Lung (tissue), 11 donors: ENCODE measurements at regions not wholly inside any gene's neighbourhood (a gene's known extent, or its start where the extent isn't known, plus 50 kb on each side); places are given as distances from the start of the nearest gene placed in this dataset.

Source experiments
- ATAC-seq: fragments of 200-7000 bp; cut with Tn5 transposase; one replicate; pipeline ENCODE4 v1.9.1; 2020; ENCODE audit warnings: moderate number of reproducible peaks; ENCODE audit not compliant: insufficient read depth, low FRiP score
- DNase-seq, 3 donors: peaks; one replicate each; pipeline ENCODE4 v3.0.0-alpha.2; 2013 to 2017
- H3K27ac ChIP-seq, 2 donors: one replicate each; pipeline ENCODE4 v1.5.1; 2013; ENCODE audit warnings: mild to moderate bottlenecking in 2 of 2, moderate library complexity in 2 of 2, control low read depth in 1 of 2, inconsistent platforms in 1 of 2, low read depth in 1 of 2, low read length in 1 of 2
- H3K27me3 ChIP-seq, 3 donors: one replicate each; pipeline ENCODE4 v1.5.1; 2013; ENCODE audit warnings: low read length in 2 of 3; ENCODE audit not compliant: control insufficient read depth in 3 of 3, insufficient read depth in 3 of 3
- H3K36me3 ChIP-seq, 4 donors: one replicate each; pipeline ENCODE4 v1.5.1; 2013; ENCODE audit warnings: low read length in 4 of 4, mild to moderate bottlenecking in 1 of 4, moderate library complexity in 1 of 4; ENCODE audit not compliant: control insufficient read depth in 4 of 4, insufficient read depth in 4 of 4
- H3K4me1 ChIP-seq, 5 donors: one replicate each; pipeline ENCODE4 v1.5.1; 2013; ENCODE audit warnings: low read length in 5 of 5, mild to moderate bottlenecking in 2 of 5, moderate library complexity in 1 of 5; ENCODE audit not compliant: control insufficient read depth in 5 of 5, insufficient read depth in 5 of 5
- H3K4me3 ChIP-seq: one replicate; pipeline ENCODE4 v1.5.1; 2013; ENCODE audit warnings: mild to moderate bottlenecking, control low read depth, moderate library complexity
- H3K9ac ChIP-seq, 2 donors: one replicate each; pipeline ENCODE4 v1.5.1; 2013; ENCODE audit warnings: low read length in 2 of 2, control low read depth in 1 of 2; ENCODE audit not compliant: insufficient read depth in 1 of 2
- H3K9me3 ChIP-seq, 4 donors: one replicate each; pipeline ENCODE4 v1.5.1; 2013; ENCODE audit warnings: low read length in 3 of 4, mild to moderate bottlenecking in 1 of 4, moderate library complexity in 1 of 4; ENCODE audit not compliant: control insufficient read depth in 4 of 4, insufficient read depth in 3 of 4
- WGBS, 2 donors: extraction: QIAGEN DNeasy Blood & Tissue Kit; methylation state at CpG; one replicate each; pipeline ENCODE4 v1.1.7; 2013; 5-methylcytosine and 5-hydroxymethylcytosine counted together
- TF ChIP-seq, protein P1 (sequence below): IDR thresholded peaks from 2 replicates; pipeline ENCODE4 v1.5.1; 2012; ENCODE audit warnings: mild to moderate bottlenecking; ENCODE audit errors: control extremely low read depth, extremely low read depth
- donor health status: control.
- donor health status: control.
- donor health status: Bipolar disorder and iron deficiency.
- donor health status: healthy.
- donor health status: DM: yes; HTN: yes; CAD: no.

DNA sequence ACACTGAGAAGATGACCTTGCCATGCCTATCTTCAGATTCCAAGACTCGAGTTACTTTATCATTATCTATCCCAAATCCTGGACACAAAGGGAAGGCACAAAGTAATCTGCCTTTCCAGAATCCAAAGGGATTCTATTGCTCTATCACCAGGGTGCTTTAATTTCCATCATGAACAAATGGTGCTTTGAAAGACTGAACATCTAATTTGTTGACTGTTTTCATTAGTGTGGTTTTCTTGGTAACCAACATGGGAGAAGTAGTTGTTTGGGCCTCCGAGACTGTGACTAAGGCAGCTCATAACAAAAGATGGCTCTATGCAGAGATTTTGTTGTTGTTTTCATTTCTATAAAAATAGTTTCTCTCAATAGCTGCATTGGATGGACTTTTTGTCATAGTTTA is 441.0 kb upstream of the SOX9 start:
- DNase-seq = no peak
- Histone ChIP-seq H3K4me3 (no peak overlapping the region), H3K27ac (no peak overlapping the region), H3K27me3 (no peaks in the 10 kb centered on the region), H3K9me3 (no peaks in the 10 kb centered on the region), H3K36me3 (no peaks in the 10 kb centered on the region), H3K4me1 (no peaks in the 10 kb centered on the region), H3K9ac (no peak overlapping the region)
- TF ChIP-seq, protein P1, sequence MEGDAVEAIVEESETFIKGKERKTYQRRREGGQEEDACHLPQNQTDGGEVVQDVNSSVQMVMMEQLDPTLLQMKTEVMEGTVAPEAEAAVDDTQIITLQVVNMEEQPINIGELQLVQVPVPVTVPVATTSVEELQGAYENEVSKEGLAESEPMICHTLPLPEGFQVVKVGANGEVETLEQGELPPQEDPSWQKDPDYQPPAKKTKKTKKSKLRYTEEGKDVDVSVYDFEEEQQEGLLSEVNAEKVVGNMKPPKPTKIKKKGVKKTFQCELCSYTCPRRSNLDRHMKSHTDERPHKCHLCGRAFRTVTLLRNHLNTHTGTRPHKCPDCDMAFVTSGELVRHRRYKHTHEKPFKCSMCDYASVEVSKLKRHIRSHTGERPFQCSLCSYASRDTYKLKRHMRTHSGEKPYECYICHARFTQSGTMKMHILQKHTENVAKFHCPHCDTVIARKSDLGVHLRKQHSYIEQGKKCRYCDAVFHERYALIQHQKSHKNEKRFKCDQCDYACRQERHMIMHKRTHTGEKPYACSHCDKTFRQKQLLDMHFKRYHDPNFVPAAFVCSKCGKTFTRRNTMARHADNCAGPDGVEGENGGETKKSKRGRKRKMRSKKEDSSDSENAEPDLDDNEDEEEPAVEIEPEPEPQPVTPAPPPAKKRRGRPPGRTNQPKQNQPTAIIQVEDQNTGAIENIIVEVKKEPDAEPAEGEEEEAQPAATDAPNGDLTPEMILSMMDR = no peak
- no peak for ATAC-seq
- 82 to 93% methylated on average over 2 of the region's 2 CpGs for WGBS, 2 donors

DNA sequence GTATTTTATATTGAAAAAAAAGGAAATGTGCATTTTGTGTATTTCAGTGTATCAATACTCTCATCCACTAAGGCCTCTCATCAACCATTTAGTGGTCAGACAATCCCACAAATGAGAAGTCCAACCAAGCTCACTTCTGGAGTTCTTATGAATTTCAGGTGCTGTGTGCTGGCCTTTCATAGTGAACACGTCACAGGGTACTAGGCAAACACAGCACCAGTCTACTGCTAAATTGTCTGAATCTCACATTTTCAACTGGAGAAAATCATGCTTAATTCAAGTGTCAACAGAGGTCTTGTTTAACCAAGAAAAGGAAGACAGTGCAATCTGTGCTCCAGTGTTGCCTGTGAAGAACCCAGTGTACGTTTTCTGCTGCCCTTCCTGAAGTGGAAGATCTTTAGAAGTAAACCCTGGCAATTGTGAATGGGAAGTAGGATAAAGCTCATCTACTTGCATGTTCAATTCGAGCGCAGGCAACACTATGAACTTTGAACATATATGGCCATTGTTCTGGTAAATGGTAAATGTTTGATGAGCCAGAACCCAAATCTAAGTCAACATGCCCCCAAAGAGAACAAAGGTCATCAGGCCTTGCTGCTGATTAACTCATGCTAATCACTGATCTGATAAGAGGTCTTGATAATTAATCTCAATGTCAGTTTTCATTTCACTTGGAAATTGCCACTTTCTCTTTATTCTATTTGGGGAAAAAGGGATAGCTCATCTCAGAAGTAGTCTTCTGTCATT is 439.2 kb upstream of the SOX9 start:
- TF ChIP-seq, protein P1 = no peak
- Histone ChIP-seq H3K4me3 (no peak overlapping the region), H3K4me1 (no peaks in the 10 kb centered on the region), H3K9me3 (no peaks in the 10 kb centered on the region), H3K36me3 (no peaks in the 10 kb centered on the region), H3K9ac (no peak overlapping the region), H3K27me3 (no peaks in the 10 kb centered on the region), H3K27ac (no peak overlapping the region)
- ATAC-seq = no peak
- WGBS, 2 donors = 74 to 81% methylated on average over 4 of the region's 4 CpGs
- no peak for DNase-seq

DNA sequence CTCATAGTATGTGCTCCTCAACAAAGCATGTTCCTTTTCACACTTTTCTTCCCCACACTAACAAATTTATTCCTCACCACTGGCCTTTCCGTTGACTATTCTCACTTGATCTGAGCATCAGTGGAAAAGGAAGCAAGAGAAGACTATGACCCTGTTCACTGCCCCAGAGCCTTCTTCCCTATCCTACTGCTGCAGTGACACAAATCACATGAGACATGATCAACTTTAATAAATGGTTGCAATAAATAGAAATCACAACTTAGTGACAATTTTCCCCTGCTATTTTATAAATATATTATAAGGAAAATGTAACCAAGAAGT is 438.7 kb upstream of the SOX9 start:
- H3K4me3 ChIP-seq = no peak overlapping the region
- H3K27me3 ChIP-seq = no peaks in the 10 kb centered on the region
- no peak for ATAC-seq
- H3K9ac ChIP-seq = no peak overlapping the region
- H3K36me3 ChIP-seq = no peaks in the 10 kb centered on the region
- 88 to 90% methylated on average over 1 of the region's 1 CpG for WGBS, 2 donors
- H3K4me1 ChIP-seq = no peaks in the 10 kb centered on the region
- H3K9me3 ChIP-seq = no peaks in the 10 kb centered on the region
- DNase-seq = no peak
- H3K27ac ChIP-seq = no peak overlapping the region
- TF ChIP-seq, protein P1 = no peak

DNA sequence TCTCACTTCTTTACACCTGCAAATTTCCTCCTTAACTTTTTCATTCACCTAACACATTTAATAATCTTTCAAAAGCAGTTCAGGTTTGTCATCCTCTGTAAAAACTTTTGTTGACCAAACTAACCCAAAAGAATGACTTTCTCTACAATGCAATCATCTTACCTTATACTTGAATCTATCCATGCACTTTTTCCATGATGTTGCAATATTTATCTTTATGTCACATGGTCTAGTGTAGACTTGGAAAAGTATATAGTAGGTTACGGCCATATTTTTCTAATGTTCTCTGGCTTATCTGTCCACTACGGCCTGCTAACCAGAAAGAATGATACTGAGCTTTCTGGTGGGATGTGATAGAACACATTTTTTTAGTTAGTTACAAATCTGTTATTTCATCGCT is 431.0 kb upstream of the SOX9 start:
- H3K9ac ChIP-seq = no peak overlapping the region
- TF ChIP-seq, protein P1 = no peak

More for the DNA sequence above, 431.0 kb upstream of the SOX9 start:
- ATAC-seq (no peak), DNase-seq (no peak)
- no peak overlapping the region for H3K27ac ChIP-seq
- no peaks in the 10 kb centered on the region for H3K9me3 ChIP-seq
- H3K4me1 ChIP-seq = no peaks in the 10 kb centered on the region
- no peaks in the 10 kb centered on the region for H3K27me3 ChIP-seq
- WGBS, 2 donors = 91 to 92% methylated on average over 3 of the region's 3 CpGs
- H3K4me3 ChIP-seq = no peak overlapping the region
- no peaks in the 10 kb centered on the region for H3K36me3 ChIP-seq
